ENCODE measurements at regions not wholly inside any gene's neighbourhood (a gene's known extent, or its start where the extent isn't known, plus 50 kb on each side); places are given as distances from the start of the nearest gene placed in this dataset.
"Not testable (repeated sequence)": the region's sequence is repeated elsewhere in the genome, so short reads cannot be mapped to it uniquely, and the experiment has no call there.

DNA sequence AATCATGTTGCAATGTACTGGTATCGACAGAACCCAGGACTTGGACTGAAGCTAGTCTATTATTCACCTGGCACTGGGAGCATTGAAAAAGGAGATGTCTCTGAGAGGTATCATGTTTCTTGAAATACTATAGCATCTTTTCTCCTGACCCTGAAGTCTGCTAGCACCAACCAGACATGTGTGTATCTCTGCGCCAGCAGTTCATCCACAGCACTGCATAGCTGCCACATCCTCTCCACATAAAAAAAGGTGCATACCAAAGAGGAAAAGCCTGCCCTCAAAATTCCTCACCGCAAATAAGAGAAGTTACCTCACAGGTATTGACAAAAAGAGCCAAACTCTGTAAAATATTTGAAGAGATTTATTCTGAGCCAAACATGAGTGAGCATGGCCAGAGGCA is 99.5 kb upstream of the PRSS3 start:
- DNase-seq, result no peak

DNA sequence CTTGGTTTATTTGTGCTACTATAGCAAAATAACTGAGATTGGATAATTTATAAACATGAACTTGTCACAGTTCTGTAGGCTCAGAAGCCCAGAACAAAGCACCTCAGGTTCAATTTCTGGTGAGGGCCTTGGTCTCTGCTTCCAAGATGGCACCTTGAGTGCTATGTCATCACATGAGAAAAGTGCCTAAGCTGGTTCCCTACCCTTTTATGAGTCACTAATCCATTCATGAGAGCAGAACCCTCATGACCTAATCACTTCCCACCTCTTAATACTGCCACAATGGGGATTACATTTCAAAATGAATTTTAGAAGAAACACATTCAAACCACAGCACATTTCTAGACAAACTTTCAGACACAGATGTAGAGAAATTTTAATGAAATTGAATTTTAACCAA is 98.2 kb upstream of the PRSS3 start:
- peak; percentile 7 for DNase-seq

DNA sequence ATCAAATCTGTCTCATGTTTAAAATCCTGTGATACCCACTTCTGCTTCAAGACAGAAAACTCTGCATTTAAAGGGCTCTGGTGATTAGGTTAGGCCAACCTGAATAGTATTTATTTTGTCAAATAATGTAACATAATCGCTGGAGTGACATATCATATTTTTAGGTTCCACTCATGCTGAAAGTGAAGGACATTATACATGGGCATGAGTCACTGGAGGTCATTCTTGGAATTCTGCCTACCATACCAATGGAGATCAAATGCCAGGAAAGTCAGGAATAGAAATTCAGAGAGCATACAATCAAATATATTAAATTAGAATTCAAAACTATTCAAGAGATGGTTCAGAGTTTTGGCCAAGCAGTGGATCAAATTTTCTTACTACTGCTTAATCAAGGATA is 97.1 kb upstream of the PRSS3 start:
- DNase-seq, result no peak

DNA sequence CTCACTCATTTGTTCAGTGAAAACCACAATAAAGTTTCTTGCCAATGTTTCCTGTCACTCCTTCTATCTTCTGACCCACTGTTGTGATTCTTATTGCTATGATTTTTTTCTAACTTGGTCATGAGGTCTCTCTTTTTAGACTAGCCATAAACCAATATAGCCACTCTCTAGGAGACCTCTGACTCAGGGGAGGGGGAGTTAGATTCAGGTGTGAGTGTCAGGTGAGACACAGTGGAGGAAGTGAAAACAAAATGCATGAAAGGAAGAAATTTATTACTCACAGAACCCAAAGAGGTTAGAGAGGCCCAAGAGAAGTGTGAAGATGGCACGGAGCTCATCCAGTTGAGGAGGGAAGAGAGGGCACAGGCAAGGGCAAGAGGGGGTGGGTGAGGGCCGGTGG is 94.4 kb upstream of the PRSS3 start:
- not testable (repeated sequence) for DNase-seq

DNA sequence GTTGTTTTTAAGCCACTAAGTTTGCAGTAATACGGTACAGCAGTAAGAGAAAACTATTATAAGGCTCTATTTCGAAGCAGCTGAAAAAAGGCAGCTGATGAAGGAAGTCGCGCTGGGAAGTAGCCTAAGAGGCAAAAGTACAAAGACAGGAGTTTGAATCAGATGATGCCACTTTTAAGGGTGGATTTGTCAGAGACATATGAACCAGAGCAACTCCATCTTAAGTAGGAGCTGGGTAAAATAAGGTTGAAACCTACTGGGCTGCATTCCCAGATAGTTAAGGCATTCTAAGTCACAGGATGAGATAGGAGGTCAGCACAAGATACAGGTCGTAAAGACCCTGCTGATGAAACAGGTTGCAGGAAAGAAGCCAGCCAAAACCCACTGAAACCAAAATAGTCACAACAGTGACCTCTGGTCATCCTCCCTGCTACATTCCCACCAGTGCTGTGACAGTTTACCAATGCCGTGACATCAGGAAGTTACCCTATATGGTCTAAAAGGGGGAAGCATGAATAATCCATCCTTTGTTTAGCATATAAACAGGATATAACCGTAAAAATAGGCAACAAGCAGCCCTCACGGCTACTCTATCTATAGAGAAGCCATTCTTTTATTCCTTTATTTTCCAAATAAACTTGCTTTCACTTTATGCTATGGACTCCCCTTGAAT is 91.8 kb upstream of the PRSS3 start:
- DNase-seq, result no peak

DNA sequence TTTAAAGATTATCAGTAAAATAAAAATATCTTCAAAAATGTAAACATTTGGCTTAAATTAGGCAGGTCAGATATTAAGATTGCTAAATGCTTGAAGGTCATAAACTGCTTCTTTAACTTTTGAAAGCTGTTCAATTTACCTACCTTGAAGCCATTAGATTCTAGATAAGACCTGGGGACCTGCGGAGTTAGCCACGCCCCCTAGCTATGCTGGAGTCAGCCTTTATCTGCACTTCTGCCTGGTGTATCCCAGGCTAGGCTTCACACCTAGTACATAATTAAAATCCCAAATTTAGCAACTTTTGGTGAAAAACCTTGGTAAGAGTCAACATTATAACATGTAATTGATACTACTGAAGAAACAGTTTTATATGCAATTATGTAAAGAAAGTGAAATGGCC is 89.9 kb upstream of the PRSS3 start:
- DNase-seq, result not testable (repeated sequence)

DNA sequence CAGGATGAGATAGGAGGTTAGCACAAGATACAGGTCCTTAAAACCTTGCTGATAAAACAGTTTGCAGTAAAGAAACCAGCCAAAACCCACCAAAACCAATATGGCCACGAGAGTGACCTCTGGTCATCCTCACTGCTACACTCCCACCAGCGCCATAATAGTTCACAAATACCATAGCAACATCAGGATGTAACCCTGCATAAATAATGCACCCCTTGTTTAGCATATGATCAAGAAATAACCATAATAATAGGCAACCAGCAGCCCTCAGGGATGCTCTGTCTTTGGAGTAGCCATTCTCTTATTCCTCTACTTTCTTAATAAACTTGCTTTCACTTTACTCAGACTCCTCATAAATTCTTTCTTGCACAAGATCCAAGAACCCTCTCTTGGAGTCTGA is 86.9 kb upstream of the PRSS3 start:
- no peak for DNase-seq

DNA sequence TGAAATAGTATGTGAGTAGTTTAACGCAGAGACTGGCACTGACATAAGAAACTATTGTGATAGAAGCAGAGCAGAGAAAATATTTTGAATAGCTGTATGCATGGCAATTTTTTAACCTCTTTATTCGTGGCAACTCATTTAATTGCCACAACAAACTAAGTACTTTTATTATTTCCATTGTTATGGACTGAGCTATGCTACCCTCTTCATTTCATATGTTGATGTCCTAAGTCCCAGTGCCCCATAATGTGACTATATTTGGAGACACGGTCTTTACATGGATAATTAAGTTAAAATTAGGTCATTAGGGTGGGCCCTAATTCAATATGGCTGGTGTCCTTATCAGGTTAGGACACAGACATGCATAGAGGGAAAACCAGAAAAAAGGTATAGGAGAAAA is 86.1 kb upstream of the PRSS3 start:
- DNase-seq, result no peak

DNA sequence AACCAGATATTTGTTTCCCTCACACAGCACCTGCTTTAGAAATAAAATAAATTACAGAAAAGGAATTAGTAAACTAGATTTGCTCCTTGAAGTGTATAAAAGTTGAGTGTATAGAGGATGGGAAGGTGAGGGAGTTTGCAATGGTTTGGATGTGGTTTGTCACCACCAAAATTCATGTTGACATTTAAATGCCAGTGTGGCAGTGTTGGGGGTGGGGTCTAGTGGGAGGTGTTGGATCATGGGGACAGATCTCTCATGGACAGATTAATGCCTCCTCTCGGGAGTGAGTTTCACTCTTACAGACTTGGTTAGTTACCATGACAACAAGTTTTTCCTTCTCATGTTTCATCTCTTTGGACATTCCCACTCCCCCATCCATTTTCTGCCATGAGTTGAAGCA is 83.9 kb upstream of the PRSS3 start:
- DNase-seq, result not testable (repeated sequence)

DNA sequence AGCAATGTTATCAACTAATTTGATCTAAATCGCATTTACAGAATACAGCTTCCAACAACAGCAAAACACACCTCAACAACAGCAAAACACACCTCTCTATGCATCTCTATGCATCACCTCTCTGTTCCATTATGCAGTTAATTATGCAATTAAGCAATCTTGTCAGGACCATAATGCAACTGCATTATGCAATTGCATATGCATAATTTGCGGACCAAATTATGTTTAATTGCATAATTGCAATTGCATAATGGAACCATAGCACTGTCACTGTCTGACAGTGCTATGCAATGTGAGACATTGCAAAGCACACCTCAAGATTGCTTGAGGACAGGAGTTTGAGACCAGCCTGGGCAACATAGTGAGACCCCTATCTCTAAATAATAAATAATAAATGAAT is 80.4 kb upstream of the PRSS3 start:
- no peak for DNase-seq

DNA sequence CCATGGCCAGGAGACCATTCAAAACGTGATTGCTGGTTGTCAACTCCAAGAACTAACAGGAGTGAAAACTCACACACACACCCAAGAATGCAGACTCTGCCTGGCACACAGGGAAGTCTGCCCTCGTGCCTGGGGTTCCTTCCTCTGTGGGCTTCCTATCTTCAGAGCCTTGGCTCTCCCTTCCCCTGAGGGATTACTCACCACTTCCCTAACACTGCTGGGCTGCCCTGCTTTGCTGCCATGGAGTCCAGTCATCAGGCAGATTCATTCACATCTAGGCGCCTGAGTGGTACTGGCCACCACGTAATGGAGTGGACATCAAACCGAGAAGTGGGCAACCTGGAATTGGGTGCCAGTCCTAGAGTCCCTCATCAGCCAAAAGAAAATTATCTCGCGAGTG is 76.4 kb upstream of the PRSS3 start:
- no peak for DNase-seq

DNA sequence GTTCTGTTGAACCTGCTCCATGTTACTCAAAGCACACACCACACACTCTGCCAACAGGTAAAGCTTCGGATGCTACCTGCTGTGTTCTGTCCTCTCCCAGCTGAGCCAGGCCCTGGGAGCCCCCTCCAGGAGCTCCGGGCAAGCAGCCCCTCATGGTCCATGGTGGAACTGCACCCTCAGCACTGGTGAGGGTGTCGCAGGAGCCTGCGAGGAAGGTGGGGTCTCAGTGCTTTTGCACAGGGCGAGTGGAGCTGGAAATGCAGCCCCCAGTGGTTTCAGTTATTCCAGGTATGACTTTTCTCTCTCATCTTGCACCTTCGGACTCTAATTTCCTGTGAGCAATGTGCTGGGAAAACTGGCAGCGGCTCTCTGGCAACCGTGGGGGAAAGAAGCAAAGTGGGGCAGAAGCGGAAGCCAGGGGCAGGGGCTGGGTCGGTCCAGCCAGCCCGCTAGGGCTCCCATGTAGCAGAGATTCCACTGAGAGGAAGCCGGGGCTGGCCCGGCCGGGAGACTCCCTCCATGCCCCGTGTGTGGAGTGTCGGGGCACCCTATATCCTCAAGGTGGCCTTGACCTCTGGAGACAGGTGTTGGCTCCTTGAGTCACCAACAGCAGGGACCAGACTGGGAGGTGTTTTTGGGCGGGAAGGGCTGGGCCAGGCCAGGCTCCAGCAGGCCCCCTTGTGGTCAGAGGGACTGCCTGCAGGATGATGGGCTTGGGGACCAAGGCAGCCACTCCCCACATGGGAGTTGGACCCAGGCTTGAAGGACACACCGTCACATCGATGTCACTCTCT is 75.6 kb upstream of the PRSS3 start:
- DNase-seq, result peak; percentile 61

DNA sequence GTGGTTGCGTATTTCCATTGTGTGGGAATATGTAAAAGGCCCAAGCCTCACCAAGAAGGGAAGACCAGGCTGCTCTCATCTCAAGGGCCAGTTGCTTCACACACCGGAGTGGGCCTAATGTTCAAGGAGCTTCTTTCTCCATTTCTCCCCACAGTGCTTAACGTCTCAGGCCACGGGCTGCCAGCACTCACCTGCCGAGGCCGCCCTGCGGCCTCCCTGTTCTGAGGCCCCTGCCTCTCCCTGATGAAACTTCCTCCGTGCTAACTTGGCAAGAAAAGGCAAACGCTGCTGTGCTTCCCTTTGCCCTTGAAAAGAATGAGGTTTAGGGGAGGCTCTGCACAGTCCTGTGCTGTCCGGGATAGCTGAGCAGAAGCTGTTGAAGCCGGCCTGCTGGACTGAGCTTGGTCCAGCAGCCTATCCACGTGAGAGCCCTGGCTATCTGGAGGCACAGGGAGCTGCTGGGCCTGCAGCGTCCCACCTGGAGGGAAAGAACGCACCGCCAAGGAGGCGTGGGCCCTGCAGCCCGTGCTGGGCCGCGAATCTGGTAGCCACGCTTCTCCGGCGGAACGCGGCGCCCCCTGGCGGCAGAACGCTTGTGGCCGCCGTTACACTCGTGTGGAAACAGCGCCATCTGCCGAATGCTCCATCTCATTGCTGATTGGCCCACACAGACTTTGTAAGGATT is 73.5 kb upstream of the PRSS3 start:
- DNase-seq, result peak; percentile 84

DNA sequence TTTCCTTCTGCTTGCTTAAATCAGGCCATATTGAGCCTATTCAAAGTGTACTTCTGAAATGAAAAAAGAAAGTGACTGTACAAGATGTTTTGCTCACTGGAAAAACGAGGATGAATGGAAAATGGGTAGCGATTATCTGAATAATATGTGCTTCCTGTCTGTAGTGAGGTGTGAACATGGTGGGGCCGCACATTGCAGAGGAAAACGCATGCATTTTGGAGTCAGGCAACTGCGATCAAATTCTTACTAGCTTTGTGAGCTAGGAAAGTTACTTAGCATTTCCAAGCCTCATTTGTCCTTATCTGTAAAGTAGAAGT is 73.0 kb upstream of the PRSS3 start:
- DNase-seq, result no peak

DNA sequence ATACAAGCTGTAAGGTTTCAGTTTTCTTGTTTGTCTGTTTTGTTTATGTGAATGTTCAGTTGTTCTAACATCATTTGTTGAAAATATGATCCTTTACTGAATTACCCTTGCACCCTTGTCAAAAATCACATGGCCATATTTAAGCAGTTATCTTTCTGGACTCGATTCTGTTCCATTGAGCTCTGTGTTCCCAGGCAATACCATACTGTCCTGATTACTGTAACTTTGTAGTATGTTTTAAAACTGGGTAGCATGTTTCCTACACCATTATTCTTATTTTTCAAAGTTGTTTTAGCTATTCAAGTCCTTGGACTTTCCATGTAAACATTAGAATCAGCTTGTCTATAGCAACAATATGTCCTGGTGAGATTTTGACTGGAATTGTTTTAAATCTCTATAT is 66.7 kb upstream of the PRSS3 start:
- no peak for DNase-seq

DNA sequence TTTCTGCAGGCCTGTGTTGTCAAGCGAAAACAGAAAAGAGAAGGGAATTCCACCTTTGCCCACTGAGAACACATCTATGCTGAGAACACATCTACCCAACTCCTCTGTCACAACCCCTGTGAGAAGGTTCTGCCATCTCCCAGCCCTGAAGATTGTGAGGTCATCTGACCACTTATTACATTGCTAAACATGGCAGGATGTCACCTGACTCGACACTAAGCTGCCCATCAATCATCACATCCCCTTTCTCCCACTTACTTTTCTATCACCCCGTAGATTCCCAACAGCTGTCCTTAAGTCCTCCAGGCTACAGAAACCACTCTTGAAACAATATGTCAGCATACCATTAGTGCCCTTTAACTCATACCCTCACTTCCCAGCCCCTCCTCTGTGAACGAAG is 64.2 kb upstream of the PRSS3 start:
- no peak for DNase-seq

DNA sequence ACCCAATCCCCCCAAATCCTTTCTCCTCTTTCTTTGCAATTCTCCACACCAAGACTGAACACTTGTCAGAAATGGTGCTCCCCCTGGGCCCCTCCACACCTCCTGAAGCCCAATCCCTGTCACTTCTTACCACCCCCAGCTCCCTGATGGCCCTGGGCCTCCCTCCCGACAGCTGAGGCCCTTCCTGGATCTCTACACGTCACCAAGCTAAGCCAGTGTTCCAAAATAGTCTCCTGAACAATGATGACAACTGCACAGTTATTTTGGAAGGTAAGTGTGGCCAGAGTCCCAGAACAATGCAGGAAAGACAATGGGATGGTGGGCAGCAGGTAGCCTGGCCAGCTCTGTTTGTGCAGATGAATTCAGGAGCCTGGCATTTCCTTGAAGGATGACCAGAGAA is 63.7 kb upstream of the PRSS3 start:
- no peak for DNase-seq

DNA sequence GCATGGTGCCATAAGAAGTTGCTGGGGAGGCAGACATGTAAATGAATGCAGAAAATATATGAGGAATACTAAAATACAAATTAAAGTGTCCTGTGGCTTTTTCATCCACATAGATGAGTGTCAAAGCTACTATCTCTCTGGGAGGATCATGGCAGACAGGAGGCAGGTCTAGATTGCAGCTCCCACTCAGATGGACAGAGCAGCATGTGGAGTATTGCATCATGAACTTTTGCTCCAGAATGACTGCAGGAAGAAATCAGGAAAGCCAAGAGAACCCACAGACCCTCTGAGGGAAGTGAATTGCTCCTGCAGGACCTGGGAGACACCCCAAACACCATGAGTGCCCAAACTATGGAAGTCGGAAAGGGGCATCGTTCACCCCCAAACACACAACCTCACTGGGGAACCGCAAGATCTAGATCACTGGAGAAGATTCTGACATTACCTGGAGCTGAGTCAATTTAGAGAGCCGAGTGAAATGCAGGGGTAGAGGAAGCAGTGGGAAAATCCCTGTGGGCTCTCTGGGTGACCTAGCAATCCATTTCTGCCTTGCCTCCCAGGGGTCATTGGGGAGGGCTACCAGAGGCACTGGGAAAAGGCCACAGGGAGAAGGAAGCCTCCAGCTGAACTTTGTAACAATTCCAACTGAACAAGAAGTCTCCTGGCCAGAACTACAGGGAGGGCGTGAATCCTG is 61.0 kb upstream of the PRSS3 start:
- DNase-seq, result not testable (repeated sequence)

DNA sequence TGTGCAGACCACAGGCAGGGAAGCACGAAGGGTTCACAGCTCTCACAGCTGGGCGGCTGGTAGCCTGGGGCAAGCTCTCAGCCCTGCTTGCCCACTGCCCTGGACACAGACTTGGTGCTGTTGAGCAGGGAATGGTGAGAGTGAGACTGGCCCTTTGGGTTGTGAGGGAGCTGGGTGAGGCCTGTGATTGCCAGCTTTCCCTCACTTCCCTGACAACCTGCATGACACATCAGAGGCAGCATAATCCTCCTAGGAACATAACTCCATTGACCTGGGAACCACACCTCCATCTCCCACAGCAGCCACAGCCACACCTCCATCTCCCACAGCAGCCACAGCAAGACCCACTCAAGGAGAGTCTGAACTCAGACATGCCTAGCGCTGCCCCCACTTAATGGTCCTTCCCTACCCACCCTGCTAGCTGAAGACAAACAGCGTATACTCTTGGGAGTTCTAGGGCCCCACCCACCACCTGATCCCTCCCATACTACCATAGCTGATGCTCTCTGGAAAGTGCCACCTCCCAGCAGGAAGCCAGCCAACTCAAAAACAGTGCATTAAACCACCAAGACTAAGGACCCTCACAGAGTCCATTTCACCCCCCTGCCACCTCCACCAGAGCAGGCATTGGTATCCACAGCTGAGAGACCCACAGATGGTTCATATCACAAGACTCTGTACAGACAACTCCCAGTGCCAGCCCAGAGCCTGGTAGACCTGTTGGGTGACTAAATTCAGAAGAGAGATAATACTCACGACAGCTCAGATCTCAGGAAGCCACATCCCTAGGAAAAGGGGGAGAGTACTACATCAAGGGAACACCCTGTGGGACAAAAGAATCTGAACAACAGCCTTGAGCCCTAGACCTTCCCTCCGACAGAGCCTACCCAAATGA is 60.2 kb upstream of the PRSS3 start:
- not testable (repeated sequence) for DNase-seq

DNA sequence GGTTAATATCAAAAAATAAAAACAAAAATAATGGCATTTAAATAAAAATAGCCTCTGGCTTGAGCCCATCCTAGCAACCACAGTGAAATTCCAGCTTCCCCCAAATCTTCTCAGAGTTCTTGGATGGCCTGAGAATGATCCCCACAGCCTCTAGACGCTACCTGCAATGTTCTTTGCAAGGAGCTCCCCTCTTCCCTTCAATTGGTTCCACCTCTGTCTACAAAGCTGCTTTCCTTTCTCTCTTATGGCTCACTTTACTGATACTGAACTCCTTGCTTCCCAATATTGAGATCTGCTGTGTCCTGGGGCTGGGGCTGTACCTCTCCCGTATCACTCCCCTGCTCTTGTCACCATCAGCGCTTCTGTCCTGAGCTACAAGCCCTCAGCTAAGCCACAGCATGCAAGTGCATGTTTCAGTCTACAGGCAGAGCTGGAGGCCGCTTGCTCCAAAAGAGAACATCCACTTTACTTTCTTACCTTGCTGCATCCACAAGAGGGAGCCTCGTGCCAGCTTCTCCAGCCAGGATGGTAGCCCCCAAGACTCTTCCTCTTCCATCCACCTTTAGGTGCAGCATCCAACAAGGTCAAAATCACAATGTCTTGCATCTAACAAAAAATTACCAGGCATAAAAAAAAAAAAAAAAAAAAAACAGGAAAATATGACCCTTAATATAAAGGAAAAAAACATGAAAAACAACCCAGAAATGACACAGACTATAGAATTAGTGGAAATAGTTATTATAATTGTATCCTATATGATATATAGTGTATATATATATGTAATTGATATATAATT is 57.4 kb upstream of the PRSS3 start:
- peak; percentile 76 for DNase-seq

DNA sequence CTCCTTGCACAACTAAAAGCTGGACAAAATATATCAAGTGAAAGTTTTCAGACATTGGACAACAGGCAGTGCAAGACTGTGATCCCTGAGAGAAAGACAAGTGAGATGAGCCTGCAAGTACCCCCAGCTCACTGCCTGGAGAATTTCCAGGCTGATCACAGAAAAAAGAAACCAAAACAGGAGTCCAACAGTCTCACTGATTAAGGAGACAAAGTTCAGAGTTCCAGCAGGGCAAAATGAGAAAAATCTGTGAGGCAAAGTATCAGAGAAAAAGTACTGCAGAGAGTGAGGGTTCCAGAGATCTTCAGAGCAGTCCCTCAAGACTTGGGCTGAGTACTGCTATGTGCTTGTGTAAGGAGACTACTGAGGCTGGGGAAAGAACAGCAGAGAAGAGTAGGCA is 56.0 kb upstream of the PRSS3 start:
- DNase-seq, result no peak

DNA sequence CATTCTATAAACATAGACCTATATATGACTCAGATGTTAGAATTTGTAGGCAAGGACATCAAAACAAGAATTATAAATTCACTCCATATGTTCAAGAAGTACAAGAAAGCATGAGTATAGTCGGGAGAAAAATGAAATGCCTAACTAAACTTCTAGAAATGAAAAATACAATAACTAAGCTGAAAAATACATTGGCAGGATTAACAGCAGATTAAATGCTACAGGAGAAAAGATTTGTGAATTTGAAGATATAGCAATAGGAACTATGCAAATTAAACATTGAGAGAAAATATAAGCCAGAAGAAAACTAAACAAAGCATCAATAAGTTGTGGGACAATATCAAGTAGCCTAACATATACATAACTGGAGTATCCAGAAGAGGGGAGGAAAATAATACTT is 55.3 kb upstream of the PRSS3 start:
- DNase-seq, result no peak
